ENCODE measurements at regions not wholly inside any gene's neighbourhood (a gene's known extent, or its start where the extent isn't known, plus 50 kb on each side); places are given as distances from the start of the nearest gene placed in this dataset.

GRCh38 chr7:91518058-91518457 lies 253.8 kb downstream of the FZD1 start:
- FAIRE-seq (no peak), DNase-seq (ENCODE audit: insufficient read length, low spot score) (no peak)
- no peak for TF ChIP-seq CTCF (IDR thresholded peaks at IDR 0.05; ENCODE audit: insufficient read depth, missing control alignments)

GRCh38 chr7:91519241-91520158 lies 255.3 kb downstream of the FZD1 start:
- TF ChIP-seq CTCF (IDR thresholded peaks at IDR 0.05; ENCODE audit: insufficient read depth, missing control alignments): no peak
- no peak for DNase-seq (ENCODE audit: insufficient read length, low spot score)
- FAIRE-seq: no peak

GRCh38 chr7:91520645-91521044 lies 256.4 kb downstream of the FZD1 start:
- no peak for FAIRE-seq
- DNase-seq (ENCODE audit: insufficient read length, low spot score): no peak
- TF ChIP-seq CTCF (IDR thresholded peaks at IDR 0.05; ENCODE audit: insufficient read depth, missing control alignments): no peak

GRCh38 chr7:91526404-91526803 lies 262.2 kb downstream of the FZD1 start:
- no peak for TF ChIP-seq CTCF (IDR thresholded peaks at IDR 0.05; ENCODE audit: insufficient read depth, missing control alignments)
- no peak for DNase-seq (ENCODE audit: insufficient read length, low spot score)
- FAIRE-seq: no peak

GRCh38 chr7:91527460-91527859 lies 263.2 kb downstream of the FZD1 start:
- TF ChIP-seq CTCF (IDR thresholded peaks at IDR 0.05; ENCODE audit: insufficient read depth, missing control alignments): no peak
- DNase-seq (ENCODE audit: insufficient read length, low spot score): no peak
- no peak for FAIRE-seq

- no peak for TF ChIP-seq CTCF (IDR thresholded peaks at IDR 0.05; ENCODE audit: insufficient read depth, missing control alignments)
- DNase-seq (ENCODE audit: insufficient read length, low spot score) (no peak), FAIRE-seq (no peak)
Measured at GRCh38 chr7:91533996-91534395, 269.8 kb downstream of the FZD1 start.
